22Rv1 (cell line): ENCODE measurements at regions not wholly inside any gene's neighbourhood (a gene's known extent, or its start where the extent isn't known, plus 50 kb on each side); places are given as distances from the start of the nearest gene placed in this dataset.

Experiments used
- CTCF ChIP-seq: fragments of 450-650 bp; IDR thresholded peaks from 2 replicates; pipeline ENCODE4 v1.5.1; 2017; ENCODE audit warnings: mild to moderate bottlenecking
- ZFX ChIP-seq: fragments of 450-650 bp; IDR thresholded peaks from 2 replicates; pipeline ENCODE4 v1.6.1; 2017; ENCODE audit warnings: antibody characterized with exemption, borderline replicate concordance

GRCh38 chr18:78178812-78179211 lies 800.8 kb upstream of the SALL3 start:
- TF ChIP-seq ZFX (no peak), CTCF (no peak)
